ENCODE measurements at regions not wholly inside any gene's neighbourhood (a gene's known extent, or its start where the extent isn't known, plus 50 kb on each side); places are given as distances from the start of the nearest gene placed in this dataset.

DNA sequence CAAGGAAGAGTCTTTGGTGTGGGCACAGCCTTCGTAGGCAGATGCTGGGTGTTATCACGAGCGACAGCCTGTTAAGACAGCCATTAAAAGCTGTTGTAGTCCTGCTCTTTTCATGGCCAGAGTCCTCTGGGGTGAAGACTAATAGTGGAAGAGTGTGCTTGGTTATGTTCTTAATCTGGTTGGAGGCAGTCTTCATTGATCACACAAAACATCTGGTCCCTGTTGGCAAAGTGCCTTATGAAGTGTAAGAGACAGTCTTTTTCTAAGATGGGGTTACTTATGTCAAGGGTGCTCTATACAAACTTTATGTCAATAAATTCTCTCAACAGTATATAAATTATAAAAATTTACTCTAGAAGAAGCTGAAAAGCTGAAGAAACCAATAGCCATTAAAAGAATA, 280.4 kb downstream of the CAAP1 start:
- Mint-ChIP-seq H3K4me1 (ENCODE audit: low read depth) (no peaks in the 10 kb centered on the region), H3K27ac (ENCODE audit: unreplicated experiment) (no peak overlapping the region), H3K4me3 (ENCODE audit: unreplicated experiment) (no peak overlapping the region), H3K9me3 (ENCODE audit: low read depth) (no peaks in the 10 kb centered on the region), H3K27me3 (ENCODE audit: low read depth) (peaks cover 12% of the 10 kb centered on the region), H3K36me3 (ENCODE audit: low read depth) (no peaks in the 10 kb centered on the region)
- TF ChIP-seq, protein P1, sequence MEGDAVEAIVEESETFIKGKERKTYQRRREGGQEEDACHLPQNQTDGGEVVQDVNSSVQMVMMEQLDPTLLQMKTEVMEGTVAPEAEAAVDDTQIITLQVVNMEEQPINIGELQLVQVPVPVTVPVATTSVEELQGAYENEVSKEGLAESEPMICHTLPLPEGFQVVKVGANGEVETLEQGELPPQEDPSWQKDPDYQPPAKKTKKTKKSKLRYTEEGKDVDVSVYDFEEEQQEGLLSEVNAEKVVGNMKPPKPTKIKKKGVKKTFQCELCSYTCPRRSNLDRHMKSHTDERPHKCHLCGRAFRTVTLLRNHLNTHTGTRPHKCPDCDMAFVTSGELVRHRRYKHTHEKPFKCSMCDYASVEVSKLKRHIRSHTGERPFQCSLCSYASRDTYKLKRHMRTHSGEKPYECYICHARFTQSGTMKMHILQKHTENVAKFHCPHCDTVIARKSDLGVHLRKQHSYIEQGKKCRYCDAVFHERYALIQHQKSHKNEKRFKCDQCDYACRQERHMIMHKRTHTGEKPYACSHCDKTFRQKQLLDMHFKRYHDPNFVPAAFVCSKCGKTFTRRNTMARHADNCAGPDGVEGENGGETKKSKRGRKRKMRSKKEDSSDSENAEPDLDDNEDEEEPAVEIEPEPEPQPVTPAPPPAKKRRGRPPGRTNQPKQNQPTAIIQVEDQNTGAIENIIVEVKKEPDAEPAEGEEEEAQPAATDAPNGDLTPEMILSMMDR (IDR thresholded peaks at IDR 0.05): no peak
- DNase-seq (ENCODE audit: low spot score): no peak

DNA sequence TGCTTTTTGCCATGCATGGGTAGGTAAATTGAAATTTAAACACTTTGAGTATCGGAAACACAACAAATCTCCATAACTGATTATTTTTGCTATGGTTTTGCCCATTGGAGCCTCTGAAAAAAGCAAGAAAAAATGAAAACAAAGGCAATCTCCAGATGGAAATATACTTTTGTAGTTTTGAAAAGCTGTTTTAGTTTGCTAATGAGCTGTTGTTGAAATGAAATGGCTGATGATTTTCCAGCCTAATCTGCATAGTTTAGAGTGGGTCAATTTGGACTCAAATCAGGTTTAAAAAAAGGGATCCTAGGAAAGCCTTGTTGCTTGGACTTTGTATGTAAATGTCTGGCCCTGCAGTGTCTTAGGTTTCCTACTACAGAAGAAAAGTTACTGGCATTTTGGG, 285.8 kb downstream of the CAAP1 start:
- Mint-ChIP-seq H3K27me3 (ENCODE audit: low read depth) (peaks cover 7% of the 10 kb centered on the region), H3K9me3 (ENCODE audit: low read depth) (no peaks in the 10 kb centered on the region), H3K27ac (ENCODE audit: unreplicated experiment) (no peak overlapping the region), H3K4me1 (ENCODE audit: low read depth) (no peaks in the 10 kb centered on the region), H3K36me3 (ENCODE audit: low read depth) (no peaks in the 10 kb centered on the region), H3K4me3 (ENCODE audit: unreplicated experiment) (no peak overlapping the region)
- DNase-seq (ENCODE audit: low spot score): no peak
- TF ChIP-seq, protein P1 (IDR thresholded peaks at IDR 0.05): no peak

DNA sequence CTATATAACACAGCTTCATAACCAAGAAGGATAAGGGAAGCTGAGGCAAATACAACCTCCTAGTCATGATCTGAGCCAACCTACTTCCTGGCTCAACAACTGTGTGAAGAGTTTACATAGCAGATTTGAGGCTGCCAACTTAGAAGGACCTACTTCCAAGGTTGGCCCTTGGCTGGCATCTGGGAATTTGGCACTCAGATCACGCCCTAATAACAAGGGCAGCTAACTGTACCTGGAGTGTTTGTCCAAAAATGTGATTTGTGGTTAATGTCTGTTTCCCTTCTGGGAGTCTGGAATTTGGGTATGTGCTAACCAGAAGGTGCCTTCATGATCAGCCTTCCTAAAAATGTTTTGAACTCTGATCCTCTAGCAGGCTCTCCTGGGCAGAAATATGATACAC, 287.2 kb downstream of the CAAP1 start:
- no peak overlapping the region for H3K4me3 Mint-ChIP-seq (ENCODE audit: unreplicated experiment)

DNA sequence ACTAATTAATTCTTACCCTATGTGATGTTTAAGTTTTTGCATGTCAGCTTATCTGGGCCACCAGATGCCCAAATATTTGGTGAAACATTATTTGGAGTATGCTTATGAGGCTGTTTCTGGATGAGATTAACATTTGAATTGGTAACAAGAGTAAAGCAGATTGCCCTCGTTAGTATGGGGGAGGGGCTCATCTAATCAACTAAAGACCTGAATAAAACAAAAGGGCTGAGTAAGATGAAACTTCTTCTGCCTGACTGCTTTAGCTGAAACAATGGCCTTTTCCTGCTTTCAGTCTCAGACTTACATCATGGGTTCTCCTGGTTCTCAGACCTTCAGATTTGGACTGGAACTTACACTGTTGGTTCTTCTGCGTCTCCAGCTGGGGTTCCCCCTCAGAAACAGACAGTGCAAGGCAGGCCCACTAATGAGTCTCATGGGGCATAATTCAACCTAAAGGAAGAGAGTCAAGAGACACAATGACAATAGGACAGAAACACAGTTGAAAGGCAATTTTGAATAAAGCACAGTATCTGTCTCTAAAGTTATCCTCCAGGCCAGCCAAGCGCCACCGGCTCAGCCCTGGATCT, 288.4 kb downstream of the CAAP1 start:
- Mint-ChIP-seq H3K4me3 (ENCODE audit: unreplicated experiment) (no peak overlapping the region), H3K36me3 (ENCODE audit: low read depth) (no peaks in the 10 kb centered on the region), H3K9me3 (ENCODE audit: low read depth) (no peaks in the 10 kb centered on the region), H3K4me1 (ENCODE audit: low read depth) (no peaks in the 10 kb centered on the region), H3K27me3 (ENCODE audit: low read depth) (peaks cover 5% of the 10 kb centered on the region), H3K27ac (ENCODE audit: unreplicated experiment) (no peak overlapping the region)
- no peak for DNase-seq (ENCODE audit: low spot score)
- TF ChIP-seq, protein P1 (IDR thresholded peaks at IDR 0.05): no peak

More for the DNA sequence above, 287.2 kb downstream of the CAAP1 start:
- Mint-ChIP-seq H3K27ac (ENCODE audit: unreplicated experiment) (no peak overlapping the region), H3K4me1 (ENCODE audit: low read depth) (no peaks in the 10 kb centered on the region), H3K27me3 (ENCODE audit: low read depth) (peaks cover 7% of the 10 kb centered on the region), H3K36me3 (ENCODE audit: low read depth) (no peaks in the 10 kb centered on the region), H3K9me3 (ENCODE audit: low read depth) (no peaks in the 10 kb centered on the region)
- TF ChIP-seq, protein P1 (IDR thresholded peaks at IDR 0.05): no peak
- DNase-seq (ENCODE audit: low spot score): no peak

DNA sequence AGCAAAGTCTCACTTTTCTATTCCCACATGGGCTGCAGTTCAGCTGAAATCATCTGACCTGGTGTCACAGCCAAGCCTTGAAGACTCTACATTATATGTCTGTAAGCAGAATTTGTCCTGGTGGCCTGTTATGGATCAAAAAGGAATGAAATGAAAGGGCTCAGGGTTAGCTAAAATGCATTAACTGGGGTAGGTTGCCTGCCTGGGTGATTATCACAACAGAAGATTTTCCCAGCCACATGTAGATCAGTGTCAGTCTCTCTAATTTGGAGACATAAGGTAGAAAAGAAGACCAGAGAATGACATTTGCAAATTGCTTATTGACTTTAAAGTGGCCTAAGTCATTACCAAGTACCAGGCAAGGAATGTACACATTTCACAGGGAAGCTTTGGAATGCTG, 289.0 kb downstream of the CAAP1 start:
- no peak for DNase-seq (ENCODE audit: low spot score)
- no peak overlapping the region for H3K4me3 Mint-ChIP-seq (ENCODE audit: unreplicated experiment)
- H3K27me3 Mint-ChIP-seq (ENCODE audit: low read depth): peaks cover 5% of the 10 kb centered on the region
- no peaks in the 10 kb centered on the region for H3K9me3 Mint-ChIP-seq (ENCODE audit: low read depth)
- no peaks in the 10 kb centered on the region for H3K4me1 Mint-ChIP-seq (ENCODE audit: low read depth)
- TF ChIP-seq, protein P1 (IDR thresholded peaks at IDR 0.05): no peak
- H3K27ac Mint-ChIP-seq (ENCODE audit: unreplicated experiment): no peak overlapping the region
- no peaks in the 10 kb centered on the region for H3K36me3 Mint-ChIP-seq (ENCODE audit: low read depth)
